Activated CD4-positive, alpha-beta T cell treated with anti-CD3 and anti-CD28 coated beads, Interleukin-2, amount 50 U/mL, for 1 hour (primary cell): ENCODE measurements at regions not wholly inside any gene's neighbourhood (a gene's known extent, or its start where the extent isn't known, plus 50 kb on each side); places are given as distances from the start of the nearest gene placed in this dataset.
"Not testable (repeated sequence)": the region's sequence is repeated elsewhere in the genome, so short reads cannot be mapped to it uniquely, and the experiment has no call there.

Experiments used
- DNase-seq: peaks from one replicate; pipeline ENCODE4 v3.0.0-alpha.2; 2020

- no peak for DNase-seq
Observed at GRCh38 chr2:207375207-207375875, 154.4 kb upstream of the CREB1 start.

- not testable (repeated sequence) for DNase-seq
Observed at GRCh38 chr2:207378620-207379019, 151.1 kb upstream of the CREB1 start.

GRCh38 chr2:207385076-207385475, 144.7 kb upstream of the CREB1 start:
- no peak for DNase-seq

DNA sequence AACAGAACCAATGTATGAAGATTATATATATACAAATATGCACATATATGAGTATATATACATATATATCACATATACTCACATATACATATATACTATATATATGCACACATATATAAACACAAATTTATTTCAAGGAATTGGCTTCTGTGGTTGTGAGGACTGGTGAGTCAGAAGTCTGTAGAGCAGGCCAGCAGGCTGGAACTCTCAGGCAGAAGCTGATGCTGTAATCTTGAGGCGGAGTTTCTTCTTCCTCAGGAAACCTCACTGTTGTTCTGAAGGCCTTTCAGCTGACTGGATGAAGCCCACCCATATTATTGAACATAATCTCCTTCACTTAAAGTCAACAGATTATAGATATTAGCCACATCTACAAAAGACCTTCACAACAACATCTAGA, 143.9 kb upstream of the CREB1 start:
- DNase-seq = no peak

DNA sequence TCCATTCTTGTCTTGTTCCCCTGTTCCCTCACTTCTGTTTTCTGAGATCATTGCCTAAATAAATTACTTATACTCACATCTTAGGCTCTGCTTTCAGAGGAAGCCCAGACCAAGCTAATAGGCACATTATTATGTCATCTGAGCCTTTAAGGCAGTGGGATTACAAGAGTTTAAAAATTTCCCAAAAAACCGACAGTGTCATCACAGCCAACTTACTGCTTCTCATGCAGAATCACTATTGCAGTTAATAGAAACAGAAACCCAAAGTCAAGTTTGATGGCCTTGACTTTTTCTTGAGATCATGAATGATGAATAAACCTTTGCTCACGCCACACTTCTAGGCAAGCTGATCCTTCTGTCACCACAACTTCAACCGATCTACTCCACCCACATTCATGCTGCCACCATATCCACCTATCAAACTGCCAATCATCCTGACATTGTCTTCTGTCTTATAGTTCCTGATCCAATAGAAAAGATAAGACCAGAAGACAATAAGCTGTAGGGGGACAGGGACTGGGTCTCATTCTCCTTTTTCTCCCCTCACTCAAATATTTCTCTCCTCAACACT, 142.7 kb upstream of the CREB1 start:
- no peak for DNase-seq

DNA sequence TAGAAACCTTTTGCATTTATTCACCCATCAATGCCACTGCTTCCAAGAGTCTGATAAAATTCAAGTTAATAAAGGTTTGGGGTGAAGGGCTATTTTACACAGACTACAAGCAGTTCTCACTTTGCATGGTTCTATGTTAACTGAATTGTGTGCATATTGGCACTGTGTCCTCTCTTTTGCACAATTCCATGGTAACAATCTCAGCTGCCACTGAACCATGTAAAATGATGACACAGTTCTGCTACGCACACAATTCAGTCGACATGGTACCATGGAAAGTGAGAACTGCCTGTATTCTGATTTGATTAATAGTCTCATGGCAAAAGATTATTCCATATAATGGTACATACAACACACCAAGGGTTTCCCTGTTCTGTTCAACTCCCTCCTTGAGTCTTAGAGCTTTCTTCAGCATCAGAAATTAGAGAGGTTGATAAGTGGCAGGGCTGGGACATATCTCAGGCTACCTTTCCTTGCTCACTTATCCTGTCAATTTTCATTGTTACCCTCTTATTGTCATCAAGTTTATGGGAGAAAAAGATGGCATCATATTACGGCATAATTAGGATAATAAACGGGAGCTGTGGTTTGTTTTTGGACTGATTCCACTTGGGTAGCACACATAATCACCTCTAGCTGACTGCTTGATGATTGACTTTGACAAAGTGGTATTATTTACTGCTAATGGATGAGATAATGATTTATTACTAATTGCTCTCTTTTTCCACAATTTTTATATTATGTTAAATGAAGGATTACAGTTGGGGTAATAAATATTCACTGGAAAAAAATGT, 139.3 kb upstream of the CREB1 start:
- DNase-seq = no peak

- no peak for DNase-seq
Observed at GRCh38 chr2:207394203-207394781, 135.5 kb upstream of the CREB1 start.

DNA sequence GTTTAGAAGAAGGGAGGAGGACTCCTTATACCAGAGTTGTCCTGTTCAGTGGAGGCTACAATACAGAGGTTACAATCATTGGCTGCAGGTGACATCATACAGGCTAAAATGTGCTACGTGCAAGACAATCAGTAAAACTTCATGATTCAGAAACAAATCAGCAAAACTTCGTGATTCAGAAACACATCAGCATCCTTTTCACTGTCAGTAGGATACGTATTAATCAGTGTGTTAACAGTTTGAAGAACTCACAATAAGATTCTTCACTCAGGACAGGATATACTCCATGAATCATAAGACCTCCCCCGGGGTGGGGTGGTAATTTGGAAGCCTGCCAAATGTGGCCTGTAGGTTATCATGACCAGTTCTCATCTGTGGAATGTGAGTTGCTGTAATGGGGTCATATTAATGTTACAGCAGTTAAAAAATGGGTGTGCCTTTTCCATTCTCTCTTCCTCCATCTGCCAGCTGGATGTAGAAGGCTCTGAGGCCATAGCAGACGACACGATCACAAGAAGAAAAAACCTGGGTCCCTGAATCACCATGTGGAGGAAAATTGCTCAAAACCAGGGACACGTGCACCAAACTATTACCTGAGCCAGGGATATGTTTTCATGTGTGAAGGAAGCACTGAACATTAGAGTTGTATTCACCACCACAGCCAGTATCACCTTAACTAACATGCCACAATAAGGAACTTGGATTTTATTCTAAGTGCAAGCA, 134.8 kb upstream of the CREB1 start:
- DNase-seq = no peak

GRCh38 chr2:207395535-207396251, 134.1 kb upstream of the CREB1 start:
- no peak for DNase-seq

GRCh38 chr2:207397917-207398655, 131.7 kb upstream of the CREB1 start:
- no peak for DNase-seq

DNA sequence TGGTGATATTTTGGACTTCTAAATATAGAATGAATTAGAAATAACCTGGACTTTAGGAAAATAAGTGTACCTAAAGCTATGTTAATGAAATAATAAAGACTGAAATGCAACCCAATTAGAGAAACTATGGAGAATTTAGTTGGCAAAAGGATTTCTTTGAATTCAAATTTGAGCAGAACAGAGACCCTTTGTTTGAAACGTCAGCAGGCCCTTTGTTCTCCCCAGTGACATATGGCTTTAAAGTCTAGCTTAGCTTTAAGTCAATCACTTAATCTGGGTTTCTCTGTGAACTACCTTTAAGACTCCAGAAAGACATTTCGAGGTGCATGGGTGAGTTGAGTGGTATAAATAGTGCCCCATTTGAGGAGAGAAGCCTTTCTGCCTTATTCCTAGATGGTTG, 130.5 kb upstream of the CREB1 start:
- no peak for DNase-seq

DNA sequence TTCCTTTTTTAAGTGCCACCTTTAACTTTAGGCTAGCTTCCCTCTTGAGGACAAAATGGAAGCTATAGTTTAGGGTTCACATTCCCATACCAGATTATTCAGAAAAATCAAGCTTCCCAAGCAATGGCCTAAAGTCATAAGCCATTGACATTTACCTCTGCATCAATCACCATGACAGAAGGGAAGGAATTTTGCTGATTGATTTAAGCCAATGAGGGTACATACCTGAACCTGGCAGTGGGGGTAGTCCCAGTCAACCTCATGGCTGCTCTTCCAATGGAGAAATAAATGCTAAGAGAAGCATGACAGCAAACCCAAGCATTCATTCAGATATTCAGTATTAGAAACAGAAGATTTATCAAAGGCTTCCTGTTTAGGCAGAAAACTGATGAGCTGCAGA, 128.4 kb upstream of the CREB1 start:
- no peak for DNase-seq

DNA sequence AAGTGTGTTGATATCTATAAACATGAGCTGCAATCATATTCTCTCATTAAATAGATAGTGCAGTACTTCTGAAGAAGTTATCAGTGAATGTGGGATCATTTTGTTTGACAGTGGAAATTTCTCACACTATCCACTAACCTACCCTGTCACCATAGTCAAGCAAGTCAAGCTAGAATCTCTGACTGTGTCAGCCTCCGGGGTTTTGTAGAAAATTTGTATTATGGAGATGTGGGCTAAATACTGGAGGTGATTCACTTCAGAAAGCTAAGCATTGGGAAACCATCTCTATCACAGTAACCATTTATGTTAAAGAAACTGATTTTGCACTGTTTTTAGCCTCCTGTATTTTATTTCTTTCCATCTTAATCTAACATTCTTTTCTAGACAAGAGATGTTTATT, 126.6 kb upstream of the CREB1 start:
- no peak for DNase-seq

DNA sequence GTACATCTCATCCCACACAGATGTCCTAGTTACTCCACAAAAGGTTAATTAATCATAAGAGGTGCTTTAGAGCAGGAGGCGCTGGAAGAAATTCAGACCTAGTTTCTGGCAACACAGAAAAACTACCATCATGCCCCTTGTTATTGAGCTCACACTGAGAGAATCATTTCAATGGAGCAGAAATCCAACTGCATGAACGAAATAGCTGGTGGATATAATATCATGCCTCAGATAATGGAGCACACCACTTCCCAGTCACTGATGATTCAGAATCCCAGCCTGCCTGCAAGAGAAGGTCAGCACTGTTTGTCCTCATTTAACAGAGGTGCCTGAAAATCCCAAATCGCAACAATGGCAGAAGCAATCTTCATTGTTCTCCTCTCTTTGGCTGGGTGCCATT, 125.8 kb upstream of the CREB1 start:
- DNase-seq = no peak

DNA sequence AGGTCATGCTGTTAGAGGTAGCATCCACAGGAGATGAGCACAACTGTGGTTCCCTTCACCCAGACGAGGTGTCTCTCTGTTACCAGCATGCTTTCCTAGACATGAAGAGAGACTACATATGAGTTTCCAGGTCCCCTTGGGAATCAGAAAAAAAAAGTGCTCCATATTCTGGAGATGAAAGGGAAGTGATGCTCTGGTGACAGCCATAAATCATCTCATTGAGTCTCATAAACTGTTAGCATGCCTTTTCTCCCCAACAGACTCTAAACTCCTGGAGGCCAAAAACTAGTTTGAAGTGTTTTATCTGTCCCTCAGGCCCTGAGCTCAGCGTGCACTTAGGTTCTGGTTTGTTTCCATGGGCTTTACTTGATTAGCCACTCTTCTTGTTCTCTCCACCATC, 124.6 kb upstream of the CREB1 start:
- DNase-seq = no peak

- DNase-seq = no peak
Observed at GRCh38 chr2:207408086-207408794, 121.5 kb upstream of the CREB1 start.

- DNase-seq = no peak
Observed at GRCh38 chr2:207409517-207409916, 120.2 kb upstream of the CREB1 start.

DNA sequence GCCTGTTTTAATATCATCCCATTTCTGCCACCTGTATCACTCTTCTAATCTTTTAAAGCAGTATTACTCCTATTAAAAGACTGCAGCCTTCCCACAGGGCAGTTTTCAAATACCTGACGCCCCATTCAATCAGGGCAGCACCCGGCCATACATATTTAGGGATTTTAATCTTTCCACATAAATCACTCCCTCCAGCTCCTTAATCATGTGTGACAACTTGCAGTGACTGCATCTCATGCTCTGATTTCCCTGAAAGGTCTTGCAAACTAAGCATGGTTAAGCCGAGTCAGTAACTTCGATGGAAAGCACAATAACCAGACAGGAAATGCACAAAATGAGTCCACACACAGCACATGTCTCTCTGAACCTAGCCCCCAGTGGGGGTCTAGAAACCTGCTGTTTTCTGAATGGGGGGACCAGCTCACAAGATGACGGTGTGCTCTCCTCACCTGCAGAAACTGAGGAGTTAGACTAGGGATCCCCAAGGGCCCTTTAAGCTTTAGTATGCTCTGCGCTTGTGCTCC, 116.9 kb upstream of the CREB1 start:
- DNase-seq = no peak

DNA sequence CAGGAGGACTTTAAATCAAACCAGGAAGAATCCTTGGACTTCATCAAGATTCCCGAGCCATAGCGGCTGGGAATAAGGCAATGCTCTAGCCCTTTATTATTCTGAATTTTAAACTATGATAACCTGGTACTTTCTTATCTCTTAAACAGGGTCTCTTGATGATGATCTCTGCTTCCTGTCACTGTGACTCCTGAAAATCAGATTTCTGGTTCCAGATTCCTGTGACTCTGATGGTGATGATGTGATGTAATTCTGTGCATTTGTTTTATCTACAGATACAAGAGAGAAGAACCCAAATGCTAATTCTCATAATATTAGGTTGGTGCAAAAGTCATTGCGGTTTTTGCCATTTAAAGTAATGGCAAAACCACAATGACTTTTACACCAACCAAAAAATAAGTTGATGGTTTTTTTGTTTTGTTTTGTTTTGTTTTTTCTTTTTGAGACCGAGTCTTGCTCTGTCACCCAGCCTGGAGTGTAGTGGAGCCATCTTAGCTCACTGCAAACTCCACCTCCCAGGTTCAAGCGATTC, 116.3 kb upstream of the CREB1 start:
- no peak for DNase-seq

GRCh38 chr2:207416111-207416510, 113.7 kb upstream of the CREB1 start:
- DNase-seq = no peak

GRCh38 chr2:207416900-207417299, 112.9 kb upstream of the CREB1 start:
- no peak for DNase-seq
